Heart left ventricle (tissue), 13 donors: ENCODE measurements at regions not wholly inside any gene's neighbourhood (a gene's known extent, or its start where the extent isn't known, plus 50 kb on each side); places are given as distances from the start of the nearest gene placed in this dataset.

ENCODE experiments used
- CTCF ChIP-seq, 12 donors: fragments of 200-600 bp; sonication (generic) in 4 of 12; IDR thresholded peaks; one replicate each; pipeline versions ENCODE4 v1.5.0 to v1.8.0; 2018 to 2022; ENCODE audit warnings: antibody characterized with exemption in 12 of 12, mild to moderate bottlenecking in 5 of 12
- POLR2A ChIP-seq, 2 donors: fragments of 450-650 bp; IDR thresholded peaks; one replicate each; pipeline ENCODE4 v1.6.1; 2017; ENCODE audit warnings: antibody characterized with exemption in 2 of 2, mild to moderate bottlenecking in 2 of 2, moderate library complexity in 2 of 2
- donor health status: ischemic (EF 13 %, LVEDD 7.1; RV severe dilation, severe dysfunction).
- donor health status: DM: no; HTN: yes; CAD: no.
- donor health status: DM: no; HTN: no; CAD: no.
- donor health status: ischemic (EF 25% LVEDD 6.9; RV normal size, moderate dysfunction).
- donor health status: ischemic (EF 25% LVEDD 5.7; RV mildly dilated, moderate dysfunction).
- donor health status: ischemic (EF 35%, LVEDD 5.7; RV mildly dilated, moderate dysfunction).
- donor health status: nonischemic (EF 11% LVEDD 7.7; RV severe dilation, severe dysfunction).
- donor health status: DM: yes; HTN: yes; CAD: no.
- donor health status: PGD.
- donor health status: ischemic (EF 29% LVEDD 5.4; RV normal size, mild dysfunction).
- donor health status: nonischemic (EF 23%, LVEDD 6.1; RV moderate dilation, normal function).

- TF ChIP-seq POLR2A (IDR thresholded peaks at IDR 0.05) (no peak), CTCF (IDR thresholded peaks at IDR 0.05) (no peak)
Observed at GRCh38 chr12:115776399-115776798, 501.1 kb downstream of the MED13L start.
